GM12891 (cell line): ENCODE measurements at regions not wholly inside any gene's neighbourhood (a gene's known extent, or its start where the extent isn't known, plus 50 kb on each side); places are given as distances from the start of the nearest gene placed in this dataset.
"Not testable (repeated sequence)": the region's sequence is repeated elsewhere in the genome, so short reads cannot be mapped to it uniquely, and the experiment has no call there.

ENCODE experiments used
- POLR2A ChIP-seq: IDR thresholded peaks from 2 replicates; pipeline ENCODE4 v1.6.1; 2011; ENCODE audit warnings: low read depth, low read length, control low read depth
- POLR2AphosphoS5 ChIP-seq: IDR thresholded peaks from 2 replicates; pipeline ENCODE4 v1.6.1; 2011; ENCODE audit warnings: low read depth, low read length, control low read depth
- TAF1 ChIP-seq: IDR thresholded peaks from 2 replicates; pipeline ENCODE4 v1.6.1; 2011; ENCODE audit warnings: low read depth, low read length, control low read depth

DNA sequence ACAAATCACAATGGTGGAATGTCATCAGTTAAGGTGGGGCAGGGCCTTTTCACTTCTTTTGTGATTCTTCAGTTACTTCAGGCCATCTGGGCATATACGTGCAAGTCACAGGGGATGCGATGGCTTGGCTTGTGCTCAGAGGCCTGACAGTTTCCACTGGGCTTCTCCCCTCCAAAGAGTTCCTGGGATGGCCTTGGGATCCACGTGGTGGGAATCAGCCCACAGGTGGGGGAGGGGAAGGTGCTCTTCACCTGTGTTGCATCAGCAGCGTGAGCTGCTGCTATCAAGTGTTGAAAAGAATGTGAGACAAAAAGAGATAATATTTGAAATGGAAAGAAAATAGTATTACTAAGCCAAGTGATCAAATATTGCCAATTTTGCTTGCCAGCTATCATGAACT is 116.2 kb upstream of the F3 start:
- TF ChIP-seq POLR2A, POLR2AphosphoS5, TAF1: not testable (repeated sequence)
